TTC549 (cell line): ENCODE measurements at regions not wholly inside any gene's neighbourhood (a gene's known extent, or its start where the extent isn't known, plus 50 kb on each side); places are given as distances from the start of the nearest gene placed in this dataset.
"Not testable (repeated sequence)": the region's sequence is repeated elsewhere in the genome, so short reads cannot be mapped to it uniquely, and the experiment has no call there.

Source experiments
- FAIRE-seq: peaks from 2 replicates; lab custom pipeline; 2012; peaks lifted over from hg19 to GRCh38; lab: Jason Lieb, UNC

- no peak for FAIRE-seq
Observed at GRCh38 chr7:85882335-85882734, 695.5 kb upstream of the SEMA3D start.

DNA sequence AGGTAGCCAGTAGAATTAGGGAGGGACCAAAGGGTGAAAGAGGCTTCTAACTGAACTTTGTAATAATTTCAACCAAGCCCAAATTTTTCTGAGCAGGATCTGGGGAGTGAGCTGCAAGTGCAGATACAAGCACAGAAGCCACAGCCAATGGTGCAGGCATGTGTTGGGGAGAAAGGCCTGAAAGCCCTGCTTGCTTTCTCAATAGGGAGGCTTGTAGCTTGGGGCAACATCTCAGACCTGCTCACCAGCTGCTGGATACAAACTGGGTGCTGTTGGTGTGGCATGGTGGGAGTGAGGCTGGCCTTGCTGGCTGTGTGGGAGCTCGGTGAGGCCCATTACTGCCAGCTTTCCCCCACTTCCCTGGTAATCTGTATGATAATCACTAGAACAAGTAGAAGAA, 688.5 kb upstream of the SEMA3D start:
- no peak for FAIRE-seq

DNA sequence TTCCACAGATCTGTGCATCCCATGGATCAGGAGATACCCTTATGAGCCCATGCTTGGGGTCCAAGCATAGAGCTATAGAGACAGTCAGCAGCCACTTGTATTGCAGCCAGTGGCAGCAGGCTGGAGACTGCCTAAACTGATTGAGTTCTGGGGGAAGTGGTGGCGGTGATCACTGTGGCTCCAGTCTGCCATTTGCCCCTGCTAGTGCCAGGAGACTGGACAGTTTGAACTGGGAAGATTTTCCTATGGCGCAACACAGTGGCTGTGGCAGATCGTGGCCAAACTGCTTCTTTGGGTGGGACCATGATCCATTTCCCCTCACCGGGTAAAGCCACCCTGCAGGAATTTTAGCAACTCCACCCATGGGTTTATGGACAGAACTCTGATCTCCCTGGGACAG, 679.7 kb upstream of the SEMA3D start:
- FAIRE-seq, result no peak

GRCh38 chr7:85851571-85852193, 664.8 kb upstream of the SEMA3D start:
- FAIRE-seq, result peak; percentile 95

GRCh38 chr7:85850381-85850780, 663.5 kb upstream of the SEMA3D start:
- FAIRE-seq, result no peak

DNA sequence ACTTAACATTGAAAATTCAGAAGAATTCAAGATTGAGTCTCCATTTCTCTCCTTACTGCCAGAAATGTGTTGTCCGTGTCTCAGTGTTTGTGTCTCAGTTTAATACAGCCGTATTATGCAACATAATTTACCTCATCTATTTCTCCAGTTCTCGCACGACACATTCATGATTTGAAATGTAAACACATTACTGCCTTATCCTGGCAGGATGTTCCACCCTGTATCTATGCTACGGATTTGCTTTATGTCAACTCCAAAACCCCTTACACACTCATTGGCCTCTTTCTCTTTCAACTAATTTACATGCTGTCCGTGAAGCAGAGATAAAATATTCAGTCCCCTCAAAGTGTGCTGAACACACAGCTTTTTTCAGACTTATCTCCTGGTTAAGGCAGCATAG, 653.7 kb upstream of the SEMA3D start:
- FAIRE-seq, result no peak

GRCh38 chr7:85833066-85833465, 646.2 kb upstream of the SEMA3D start:
- no peak for FAIRE-seq

DNA sequence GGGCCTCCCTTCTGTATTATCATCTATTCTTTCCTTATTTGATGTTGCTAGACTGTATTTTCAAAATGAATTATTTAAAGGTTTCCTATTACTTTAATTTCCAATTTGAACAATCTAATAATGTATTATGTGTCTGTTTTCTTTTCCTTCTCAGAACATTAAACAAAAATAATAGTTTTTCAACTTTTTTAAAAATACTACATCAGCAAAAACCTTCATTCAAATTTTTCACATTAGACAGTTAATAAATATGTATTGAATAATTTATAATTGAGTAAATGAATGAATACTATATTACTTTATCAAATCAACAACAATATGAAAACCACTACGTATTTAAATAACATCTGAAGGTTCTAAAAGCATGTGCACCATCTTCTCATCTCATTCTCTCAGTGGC, 644.1 kb upstream of the SEMA3D start:
- FAIRE-seq, result peak; percentile 52

GRCh38 chr7:85829817-85830432, 643.1 kb upstream of the SEMA3D start:
- no peak for FAIRE-seq

DNA sequence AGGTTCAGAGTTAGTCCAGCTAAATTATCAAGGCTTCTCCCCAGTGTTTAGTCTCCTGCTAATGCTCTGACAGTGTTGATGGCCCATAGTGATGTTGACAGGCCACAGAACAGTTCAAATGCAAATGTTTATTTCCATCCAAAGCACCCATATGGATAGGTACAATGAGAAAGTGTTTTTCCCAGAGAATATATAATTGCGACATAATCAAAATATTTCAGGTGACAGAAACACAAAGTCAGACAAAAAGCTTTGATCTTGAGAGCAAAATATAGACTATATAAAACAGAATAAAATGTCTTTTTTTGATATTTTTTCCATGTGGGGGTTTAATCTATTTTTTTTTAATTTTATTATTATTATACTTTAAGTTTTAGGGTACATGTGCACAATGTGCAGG, 642.3 kb upstream of the SEMA3D start:
- FAIRE-seq, result no peak

DNA sequence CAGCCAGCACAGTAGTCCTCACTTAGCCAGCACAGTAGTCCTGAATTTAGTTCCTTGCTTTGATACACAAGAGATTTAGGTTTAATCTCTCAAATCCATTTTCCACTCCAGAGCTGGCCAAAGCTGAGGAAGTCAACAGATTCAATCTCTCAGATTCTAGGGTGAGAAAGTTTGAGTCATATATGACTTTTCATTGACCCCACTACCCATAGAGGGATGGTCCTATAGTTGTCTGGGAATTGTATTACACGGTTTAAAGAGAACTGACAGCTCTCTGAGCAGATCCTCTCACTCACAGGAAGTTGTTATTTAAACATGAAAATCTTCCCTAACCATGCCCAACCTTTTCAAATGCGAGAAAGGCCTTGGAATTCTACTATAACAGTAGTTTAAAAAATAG, 641.8 kb upstream of the SEMA3D start:
- no peak for FAIRE-seq

- FAIRE-seq, result no peak
Observed at GRCh38 chr7:85823396-85824080, 636.7 kb upstream of the SEMA3D start.

GRCh38 chr7:85821926-85822325, 635.1 kb upstream of the SEMA3D start:
- FAIRE-seq, result no peak

DNA sequence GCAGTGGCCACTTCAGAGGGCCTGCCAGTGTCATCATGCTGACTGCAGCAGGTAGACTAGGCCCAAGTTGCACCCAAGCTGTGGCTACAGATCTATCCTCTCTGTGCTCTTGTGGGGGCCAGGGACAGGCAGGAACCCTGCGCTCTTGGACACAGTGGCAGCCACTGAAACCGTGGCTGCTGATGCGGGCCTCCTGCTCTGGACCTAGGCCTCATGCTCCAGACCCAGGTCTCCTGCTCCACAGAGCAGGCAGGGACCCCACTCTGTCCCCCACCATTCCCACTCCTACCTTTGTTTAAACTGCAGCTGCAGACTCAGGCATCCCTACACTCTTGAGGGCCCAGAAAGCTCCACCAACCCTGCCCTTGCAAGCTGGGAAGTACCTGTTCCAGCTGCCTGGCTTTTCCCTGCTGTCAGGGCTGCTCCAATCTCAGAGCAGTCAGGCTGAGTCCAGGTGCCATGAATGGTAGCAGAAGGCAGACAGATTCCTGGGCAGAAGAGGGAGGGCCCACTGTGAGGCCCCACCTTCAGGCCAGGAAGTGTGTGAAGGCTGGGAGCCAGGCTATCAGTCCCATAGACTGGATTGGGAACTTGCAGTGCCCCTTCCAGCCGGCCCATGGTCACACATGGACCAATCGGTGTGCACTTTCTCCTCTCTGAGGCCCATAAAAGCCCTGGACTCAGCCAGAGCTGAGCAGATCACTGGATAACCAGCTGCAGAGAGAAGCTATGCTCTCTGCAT, 634.0 kb upstream of the SEMA3D start:
- no peak for FAIRE-seq

DNA sequence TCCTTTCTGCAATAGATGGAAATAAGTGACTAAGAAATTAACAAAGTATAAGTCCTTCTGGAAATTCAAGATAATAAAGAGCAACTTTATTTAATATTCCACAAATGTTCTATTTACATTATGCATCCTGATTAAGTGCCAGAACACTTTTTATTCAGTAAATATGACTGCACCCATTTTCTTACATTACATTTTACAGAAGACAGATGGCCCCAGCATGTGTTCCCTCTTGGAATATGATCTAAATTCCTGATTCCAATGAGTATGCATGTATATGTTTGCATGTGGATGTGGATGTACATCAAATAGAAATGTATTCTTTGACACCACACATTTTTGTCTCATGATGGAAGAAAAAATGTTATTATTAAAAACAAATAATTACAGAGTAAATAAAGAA, 628.7 kb upstream of the SEMA3D start:
- FAIRE-seq, result no peak

DNA sequence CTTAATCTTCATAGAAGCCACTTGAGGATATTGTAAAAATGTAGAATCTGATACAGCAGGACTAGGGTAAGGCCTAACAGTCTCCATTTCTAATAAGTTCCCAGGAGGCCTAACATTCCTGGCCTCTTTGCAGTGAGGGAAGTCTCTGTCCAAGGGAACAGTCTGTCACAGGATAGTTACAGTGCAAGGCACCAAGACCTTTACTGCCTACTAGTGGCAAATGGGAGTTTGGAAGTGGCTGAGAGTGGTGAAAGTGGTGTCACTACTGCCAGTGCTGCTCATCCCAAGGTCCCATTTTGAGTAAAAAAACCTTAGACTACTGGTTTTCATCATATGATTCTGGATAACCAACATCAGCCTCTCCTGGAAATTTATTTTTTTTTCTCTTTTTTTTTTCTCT, 619.5 kb upstream of the SEMA3D start:
- FAIRE-seq, result no peak

GRCh38 chr7:85805656-85806055, 618.8 kb upstream of the SEMA3D start:
- no peak for FAIRE-seq

- FAIRE-seq, result no peak
Observed at GRCh38 chr7:85805249-85805648, 618.4 kb upstream of the SEMA3D start.

DNA sequence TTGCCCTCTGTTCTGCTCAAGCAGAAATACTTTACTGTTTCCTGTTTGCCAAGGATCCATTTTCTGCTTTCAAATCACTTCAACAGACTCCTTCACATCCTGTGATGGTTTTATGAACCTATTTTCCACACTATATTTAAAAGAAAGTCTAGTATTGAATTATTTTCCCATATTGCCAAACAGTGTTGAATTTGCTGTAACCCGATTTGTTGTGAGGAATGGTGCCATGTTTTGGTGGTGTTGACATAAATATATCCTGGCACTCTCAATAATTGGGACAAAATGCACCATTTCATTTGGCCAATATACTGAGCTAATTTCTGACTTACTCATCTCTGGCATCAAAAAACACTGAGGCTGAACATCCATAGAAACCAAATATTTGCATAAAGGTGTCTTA, 615.4 kb upstream of the SEMA3D start:
- FAIRE-seq, result no peak

GRCh38 chr7:85796956-85797355, 610.1 kb upstream of the SEMA3D start:
- FAIRE-seq, result no peak

DNA sequence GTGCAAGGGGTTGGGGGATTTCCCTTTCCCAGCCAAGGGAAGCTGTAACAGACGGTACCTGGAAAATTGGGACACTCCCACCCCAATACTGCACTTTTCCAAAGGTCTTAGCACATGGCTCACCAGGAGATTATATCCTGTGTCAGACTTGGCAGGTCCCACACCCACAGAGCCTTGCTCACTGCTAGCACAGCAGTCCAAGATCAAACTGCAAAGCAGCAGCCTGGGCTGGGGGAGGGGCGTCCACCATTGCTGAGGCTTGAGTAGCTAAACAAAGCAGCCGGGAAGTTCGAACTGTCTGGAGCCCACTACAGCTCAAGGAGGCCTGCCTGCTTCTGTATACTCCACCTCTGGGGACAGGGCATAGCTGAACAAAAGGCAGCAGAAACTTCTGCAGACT, 604.2 kb upstream of the SEMA3D start:
- FAIRE-seq, result not testable (repeated sequence)

DNA sequence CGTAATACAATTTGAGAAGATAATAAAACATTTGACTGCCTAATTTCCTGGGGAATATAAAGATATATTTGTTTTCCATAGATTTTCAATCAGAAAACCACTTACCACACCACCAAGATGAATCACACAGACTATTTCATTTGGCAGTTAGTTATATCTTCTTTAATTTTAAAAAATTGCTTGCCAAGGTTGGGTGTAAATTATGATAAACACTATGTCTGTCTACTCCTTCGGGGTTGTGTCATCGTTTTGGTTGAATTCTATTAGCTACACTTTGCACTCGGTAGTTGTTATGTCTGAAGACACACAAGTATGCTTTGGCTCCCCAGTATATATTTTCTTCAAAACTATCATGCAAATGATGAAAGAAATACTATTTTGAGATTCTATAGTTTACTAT, 594.8 kb upstream of the SEMA3D start:
- no peak for FAIRE-seq

GRCh38 chr7:85776691-85777345, 590.0 kb upstream of the SEMA3D start:
- no peak for FAIRE-seq
